NT2/D1 (cell line): ENCODE measurements at regions not wholly inside any gene's neighbourhood (a gene's known extent, or its start where the extent isn't known, plus 50 kb on each side); places are given as distances from the start of the nearest gene placed in this dataset.
"Not testable (repeated sequence)": the region's sequence is repeated elsewhere in the genome, so short reads cannot be mapped to it uniquely, and the experiment has no call there.

Experiments
- SUZ12 ChIP-seq: IDR thresholded peaks from 2 replicates; pipeline ENCODE4 v1.6.1; 2011; ENCODE audit not compliant: insufficient read length, insufficient read depth; ENCODE audit errors: extremely low read depth
- YY1 ChIP-seq: IDR thresholded peaks from 2 replicates; pipeline ENCODE4 v1.6.1; 2011; ENCODE audit not compliant: insufficient read length, insufficient read depth
- ZNF274 ChIP-seq: IDR thresholded peaks from 2 replicates; pipeline ENCODE4 v1.6.1; 2011; ENCODE audit warnings: mild to moderate bottlenecking, low read depth, low read length

GRCh38 chr11:134979089-134979457 is 567.0 kb upstream of the B3GAT1 start:
- not testable (repeated sequence) for TF ChIP-seq SUZ12, YY1, ZNF274
